ENCODE measurements at regions not wholly inside any gene's neighbourhood (a gene's known extent, or its start where the extent isn't known, plus 50 kb on each side); places are given as distances from the start of the nearest gene placed in this dataset.

DNA sequence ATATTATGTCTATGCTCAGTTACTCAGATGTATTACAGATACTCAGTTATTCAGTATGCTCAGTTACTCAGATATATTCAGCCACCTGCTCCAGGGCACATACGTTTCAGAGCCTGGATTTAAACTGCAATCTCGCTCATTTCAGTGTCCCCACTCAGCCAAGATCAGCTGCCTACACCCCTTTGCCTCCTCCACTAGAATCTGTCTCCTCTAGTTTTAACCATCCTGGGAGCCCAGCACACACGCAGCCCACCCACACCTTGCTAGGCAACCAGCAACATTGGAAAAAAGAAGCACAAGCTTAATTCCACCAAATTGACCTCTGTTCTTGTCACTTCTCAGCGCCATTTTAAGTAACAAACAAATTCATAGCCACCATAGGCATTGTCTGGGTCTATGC lies 246.2 kb downstream of the QDPR start:
- TF ChIP-seq CTCF (IDR thresholded peaks at IDR 0.05) (no peak), POLR2A (IDR thresholded peaks at IDR 0.05) (no peak), EP300 (IDR thresholded peaks at IDR 0.05; ENCODE audit: low read depth) (no peak)
